NK-92 treated with Interleukin-12 subunit alpha and Interleukin-12 subunit beta, amount 100 ng/mL, for 24 hours (cell line): ENCODE measurements at regions not wholly inside any gene's neighbourhood (a gene's known extent, or its start where the extent isn't known, plus 50 kb on each side); places are given as distances from the start of the nearest gene placed in this dataset.

ENCODE experiments used
- DNase-seq: peaks from one replicate; lab custom pipeline; 2025; lab: John Stamatoyannopoulos, UW

DNA sequence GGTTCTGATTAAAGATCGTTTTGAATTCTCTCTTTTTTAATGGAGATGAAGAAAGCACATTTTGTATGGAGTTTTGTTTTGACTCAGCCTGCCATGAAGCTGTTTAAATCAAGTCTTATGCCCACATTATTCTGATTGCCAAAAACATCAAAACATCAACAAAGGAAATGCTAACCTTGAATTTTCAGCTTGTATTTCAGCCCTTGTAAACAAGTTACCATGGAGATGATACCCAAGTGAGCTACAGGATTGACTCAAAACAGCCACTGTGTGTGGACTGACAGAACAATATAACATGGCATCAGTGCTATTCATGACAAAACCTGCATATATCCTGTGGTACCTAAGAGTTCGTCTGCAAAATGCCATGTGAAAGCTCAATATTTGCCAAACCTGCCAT lies 1581.0 kb downstream of the MAT2B start:
- no peak for DNase-seq

DNA sequence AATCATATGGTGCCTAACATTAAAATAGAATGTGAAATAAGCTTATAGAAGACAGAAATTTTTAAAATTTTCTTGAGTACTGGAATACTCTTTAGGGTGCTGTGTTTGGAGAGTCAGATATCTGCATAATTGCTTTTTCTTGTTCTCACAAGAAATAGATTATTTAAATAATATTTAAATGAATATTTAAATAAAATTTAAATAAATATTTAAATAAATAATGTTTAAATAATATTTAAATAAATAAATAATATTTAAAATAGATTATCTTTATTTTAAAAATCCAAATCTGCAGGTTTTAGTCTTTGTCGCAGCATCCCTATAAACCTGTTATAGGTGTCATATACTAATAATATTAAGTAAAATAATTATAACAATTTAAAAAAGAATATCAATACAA lies 1589.4 kb downstream of the MAT2B start:
- no peak for DNase-seq

DNA sequence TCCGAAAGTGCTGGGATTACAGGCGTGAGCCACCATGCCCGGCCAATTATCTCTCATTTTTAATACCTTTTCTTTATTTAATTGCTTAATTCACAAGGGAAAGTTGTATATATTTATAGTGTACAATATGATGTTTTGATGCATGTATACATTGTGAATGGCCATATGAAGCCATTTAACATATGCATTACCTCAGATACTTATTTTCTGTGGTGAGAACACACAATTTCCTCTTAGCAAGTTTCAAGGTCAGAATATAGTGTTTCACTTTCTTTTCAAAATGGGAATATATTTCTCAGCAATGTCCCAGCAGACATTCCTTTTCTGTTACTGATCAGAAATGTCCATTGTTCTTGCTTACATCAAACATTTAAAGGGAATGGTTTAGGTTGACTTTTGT lies 1596.3 kb downstream of the MAT2B start:
- DNase-seq = no peak

DNA sequence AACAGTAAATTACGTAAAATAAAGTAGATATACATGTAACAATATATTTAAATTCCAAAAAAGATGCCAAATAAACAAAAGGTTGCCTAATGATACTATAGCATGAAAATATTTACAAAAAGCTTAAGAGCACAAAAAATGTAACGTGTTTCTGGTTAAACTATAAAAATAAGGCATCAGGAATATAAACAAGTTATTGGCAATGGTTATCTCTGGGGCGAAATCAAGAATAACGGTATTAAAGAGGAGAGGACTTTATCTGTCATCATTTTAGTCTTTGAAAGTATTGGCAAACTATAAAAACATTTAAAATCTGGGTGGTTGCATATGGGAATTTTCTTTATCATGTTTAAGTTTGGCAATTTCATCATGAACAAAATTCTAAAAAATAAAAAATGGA lies 1599.2 kb downstream of the MAT2B start:
- DNase-seq = no peak

DNA sequence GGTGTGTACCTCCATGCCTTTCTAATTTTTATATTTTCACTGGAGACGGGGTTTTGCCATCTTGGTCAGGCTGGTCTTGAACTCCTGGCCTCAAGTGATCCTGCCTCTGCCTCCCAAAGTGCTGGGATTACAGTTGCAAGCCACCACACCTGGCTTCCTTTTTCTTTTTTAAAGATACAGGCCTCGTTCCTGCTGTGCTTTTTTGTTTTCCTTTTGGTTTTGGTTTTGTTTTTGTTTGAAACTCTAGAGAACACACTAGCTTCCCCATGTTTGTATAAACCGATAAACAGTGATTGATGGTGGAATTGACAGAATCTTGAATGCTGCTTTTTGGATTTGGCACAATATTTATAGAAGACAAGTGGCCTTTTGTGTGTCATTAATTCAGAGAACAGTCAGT lies 1603.4 kb downstream of the MAT2B start:
- no peak for DNase-seq

DNA sequence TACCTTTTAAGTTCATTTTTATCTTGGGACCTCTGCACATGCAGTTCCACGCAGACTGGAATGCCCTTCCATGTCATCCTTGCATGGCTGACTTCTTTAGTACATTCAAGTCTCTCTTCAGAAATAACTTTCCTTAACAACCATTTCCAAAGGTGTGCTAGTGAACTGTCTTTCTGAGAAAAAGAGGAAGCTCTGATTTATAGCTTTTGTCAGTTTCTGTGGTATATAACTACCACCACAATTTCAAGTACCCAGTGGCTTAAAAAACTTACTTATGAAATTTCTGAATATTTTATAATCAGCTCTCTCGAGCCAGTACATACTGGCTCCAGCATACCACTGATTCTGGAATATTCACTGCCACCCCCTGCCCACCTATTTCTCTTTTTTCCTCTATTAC lies 1613.8 kb downstream of the MAT2B start:
- DNase-seq = no peak

DNA sequence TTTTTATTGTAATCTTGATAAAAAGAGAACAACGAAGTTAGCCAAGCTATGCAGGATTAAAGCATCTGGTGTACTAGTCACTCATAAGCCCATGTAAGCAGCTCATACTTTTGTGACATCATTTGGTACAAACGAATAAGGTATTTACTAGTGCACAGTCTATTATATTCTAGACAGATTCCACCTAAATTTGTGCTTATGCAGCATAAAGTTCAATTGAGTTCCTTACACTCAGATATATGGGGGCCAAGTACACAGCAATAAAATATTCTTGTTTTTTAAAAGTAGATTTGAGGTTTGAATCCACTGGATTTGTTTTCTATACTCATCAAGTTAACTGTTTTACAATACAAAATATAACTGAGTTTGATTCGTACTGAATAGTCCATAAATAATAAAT lies 1621.2 kb downstream of the MAT2B start:
- DNase-seq = no peak

DNA sequence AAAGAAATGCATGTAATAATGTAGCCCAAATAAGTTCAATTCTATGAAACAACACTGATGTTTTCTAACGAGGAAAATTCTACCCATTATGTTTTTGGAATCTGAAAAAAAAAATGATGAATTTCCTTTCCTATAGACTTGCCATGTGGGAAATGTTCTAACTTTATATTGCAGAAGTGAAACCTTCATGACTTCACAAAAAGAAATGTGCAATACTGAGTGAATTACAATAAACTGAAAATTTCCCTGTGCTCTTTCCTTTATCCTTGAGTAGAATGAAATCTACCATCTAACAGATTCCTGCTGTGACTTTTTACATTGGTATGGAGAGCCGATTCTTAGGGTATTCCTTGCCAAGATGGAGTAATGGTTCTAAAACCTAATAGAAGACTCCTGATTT lies 1622.5 kb downstream of the MAT2B start:
- no peak for DNase-seq

DNA sequence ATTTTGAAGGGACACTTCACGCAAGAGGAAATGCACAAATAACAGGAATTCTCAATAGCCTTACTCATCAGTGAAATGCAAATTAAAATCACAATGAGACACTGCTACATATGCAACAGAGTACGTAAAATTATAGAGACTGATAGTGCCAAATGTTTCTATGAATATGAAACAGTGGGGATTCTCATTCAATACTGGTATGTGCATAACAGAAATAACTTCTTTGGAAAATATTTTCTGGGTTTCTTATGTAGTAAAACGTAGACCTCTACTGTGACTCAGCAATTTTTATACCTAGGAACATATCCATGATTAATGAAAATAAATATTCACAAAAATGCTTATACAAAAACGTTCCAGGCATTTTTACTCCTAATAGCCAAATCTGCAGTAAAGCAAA lies 1625.2 kb downstream of the MAT2B start:
- no peak for DNase-seq

DNA sequence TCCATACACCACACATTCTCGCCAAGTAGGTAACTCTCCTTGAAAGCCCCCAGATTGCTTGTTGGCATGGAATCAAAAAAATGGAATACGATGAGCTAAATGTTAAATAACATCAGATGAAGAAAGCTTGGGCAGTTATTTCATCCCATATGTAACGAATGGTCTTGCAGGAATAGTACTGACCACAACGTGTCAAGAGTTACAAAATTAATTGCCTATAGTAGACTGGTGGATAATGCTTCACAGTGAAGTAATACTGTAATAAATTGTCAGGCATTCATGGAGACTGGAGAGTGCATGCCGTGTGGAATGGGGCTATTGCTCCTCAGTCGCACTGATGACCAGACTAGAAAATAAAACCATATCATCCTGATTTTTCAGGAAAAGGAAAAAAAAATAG lies 1628.7 kb downstream of the MAT2B start:
- DNase-seq = no peak

DNA sequence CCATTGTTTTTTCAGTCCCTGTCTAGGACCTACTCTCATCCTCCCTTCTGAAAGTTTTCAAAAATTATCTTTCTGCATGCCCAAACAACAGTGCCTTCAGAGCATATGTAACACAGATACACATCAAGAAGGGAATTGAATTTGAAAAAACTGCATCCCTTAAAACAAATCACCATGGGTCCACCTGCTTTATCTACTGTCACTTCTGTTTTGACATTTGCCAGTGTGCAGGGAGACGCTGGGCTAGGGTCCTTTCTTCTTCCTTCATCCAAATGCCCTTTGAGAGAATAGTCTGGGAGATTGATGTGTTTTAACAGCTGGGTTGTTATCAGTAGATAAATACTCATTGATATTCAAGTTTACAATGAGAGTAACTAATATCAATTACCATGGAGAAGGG lies 1630.1 kb downstream of the MAT2B start:
- DNase-seq = no peak

DNA sequence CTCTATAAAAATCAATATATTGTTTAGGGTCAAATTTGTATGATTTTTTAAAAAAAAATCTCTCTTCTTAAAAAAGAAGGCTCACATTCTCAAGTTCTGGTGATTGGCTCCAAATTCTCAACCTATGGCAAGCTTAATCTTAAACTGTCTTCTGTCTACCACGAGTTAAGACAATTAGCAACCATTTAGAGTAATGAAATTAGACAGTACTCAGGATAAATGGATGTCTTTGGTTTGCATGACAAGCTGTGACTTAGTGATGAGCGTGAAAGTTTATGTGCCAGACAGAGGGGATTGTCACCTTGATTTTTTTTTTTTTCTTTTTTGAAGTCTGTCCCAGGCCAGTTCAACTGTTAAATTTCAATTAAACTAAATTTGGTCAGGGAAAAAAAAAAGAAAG lies 1632.3 kb downstream of the MAT2B start:
- DNase-seq = no peak

DNA sequence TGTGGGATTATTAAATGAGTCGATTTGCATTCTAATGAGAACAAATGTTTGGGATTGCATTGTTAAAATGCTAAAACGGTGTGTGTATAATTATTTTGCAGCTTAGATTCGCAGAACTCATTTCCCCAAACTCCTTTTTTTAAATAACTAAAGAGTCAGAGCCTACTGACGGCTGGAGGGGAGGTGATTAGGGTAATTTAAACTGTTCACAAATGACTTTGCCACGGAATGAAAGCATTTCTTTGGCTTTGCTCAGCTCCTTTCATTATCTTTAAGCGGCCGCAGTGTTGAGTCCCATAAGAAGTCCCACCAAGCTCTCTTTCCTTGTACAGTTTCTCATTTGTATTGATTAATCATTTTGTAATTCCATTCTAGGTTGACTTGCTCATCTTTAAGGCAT lies 1632.8 kb downstream of the MAT2B start:
- no peak for DNase-seq

DNA sequence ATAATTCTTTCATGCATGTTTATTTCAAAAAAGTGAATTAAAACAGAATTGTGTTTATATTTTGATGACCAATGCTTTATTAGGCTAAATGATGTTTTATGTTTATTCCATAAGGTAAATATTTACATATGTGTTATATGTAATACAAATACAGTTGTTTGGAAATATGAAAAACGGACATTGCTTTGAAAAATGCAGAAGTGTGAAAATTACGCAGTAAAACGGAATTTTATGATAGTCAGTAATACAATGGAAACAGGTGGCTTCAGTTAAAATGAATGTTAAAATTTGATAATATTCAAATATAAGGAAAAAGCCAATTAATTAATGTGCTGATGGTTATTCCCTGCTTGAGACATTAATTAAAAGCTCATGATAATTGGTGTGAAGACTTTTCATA lies 1633.8 kb downstream of the MAT2B start:
- no peak for DNase-seq

DNA sequence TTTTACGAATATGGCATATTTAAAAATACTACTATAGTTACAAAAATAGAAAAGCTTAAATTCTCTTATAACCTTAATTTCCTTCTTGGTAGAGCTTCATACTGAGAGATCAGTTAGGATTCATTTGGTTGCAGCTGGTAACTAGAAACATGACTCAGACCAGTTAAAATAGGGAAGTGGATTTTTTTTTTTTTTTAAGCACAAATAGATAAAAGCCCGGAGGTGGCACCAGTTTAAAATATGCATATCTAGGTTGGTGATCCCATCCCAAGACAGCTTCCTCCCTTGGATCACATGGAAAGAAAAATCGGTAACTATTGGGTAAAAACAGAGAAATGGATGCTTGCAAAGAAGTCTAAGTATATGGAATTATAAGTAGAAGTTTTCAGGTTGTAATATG lies 1634.3 kb downstream of the MAT2B start:
- no peak for DNase-seq

DNA sequence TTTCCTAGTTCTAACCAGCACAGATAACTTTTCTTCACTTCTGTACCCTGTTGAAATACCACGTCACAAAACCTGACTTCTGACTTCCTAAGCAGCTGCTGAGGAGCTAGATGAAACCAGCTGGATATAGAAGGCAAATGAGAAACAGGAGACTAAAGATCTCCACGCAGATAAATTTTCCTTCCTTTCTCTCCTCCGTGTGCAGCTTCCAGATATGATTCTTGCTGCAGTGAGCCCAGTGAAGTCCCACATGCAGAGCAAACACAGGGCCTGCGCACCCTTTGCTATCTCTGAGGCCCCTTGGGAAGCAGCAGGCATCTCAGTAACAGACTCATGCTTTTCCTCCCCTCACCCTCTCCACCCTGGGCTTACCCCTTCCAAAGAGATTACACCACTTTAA lies 1638.3 kb downstream of the MAT2B start:
- no peak for DNase-seq

DNA sequence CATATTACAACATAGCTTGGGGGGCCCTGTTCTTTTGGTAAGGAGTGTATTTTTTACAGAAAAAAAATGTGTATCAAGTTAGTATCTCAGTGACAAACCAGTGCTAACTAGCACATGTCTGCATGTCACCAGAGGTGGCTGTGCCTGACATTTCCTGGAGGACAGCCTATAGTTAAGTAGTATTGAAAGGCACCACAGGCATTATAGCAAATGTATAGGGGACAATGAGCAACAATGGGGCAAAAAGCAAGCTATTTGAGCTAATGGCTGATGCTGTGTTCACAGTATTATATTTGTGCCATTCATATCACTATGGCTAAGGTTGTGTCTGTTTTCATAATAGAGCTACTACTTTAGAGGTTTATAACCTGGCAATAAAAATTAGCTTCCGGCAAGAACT lies 1644.0 kb downstream of the MAT2B start:
- no peak for DNase-seq

DNA sequence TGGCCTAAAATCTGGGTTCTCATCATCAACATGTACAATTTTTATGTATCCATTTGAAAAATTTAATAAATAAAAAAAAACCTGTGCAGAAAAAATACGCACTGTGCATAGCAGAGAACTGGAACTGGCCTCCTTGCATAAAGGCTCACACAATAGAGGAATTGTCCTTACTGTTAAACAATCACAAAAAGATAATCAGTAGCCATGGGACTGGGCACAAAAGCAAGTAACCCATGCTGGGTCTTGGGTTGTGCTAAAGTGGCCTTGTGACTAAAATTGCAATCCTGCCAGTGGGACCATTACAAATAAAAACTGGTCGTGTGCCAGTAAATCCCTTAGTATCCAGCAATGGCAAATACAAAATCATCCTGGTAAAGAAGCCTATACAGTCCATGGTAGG lies 1646.6 kb downstream of the MAT2B start:
- no peak for DNase-seq

DNA sequence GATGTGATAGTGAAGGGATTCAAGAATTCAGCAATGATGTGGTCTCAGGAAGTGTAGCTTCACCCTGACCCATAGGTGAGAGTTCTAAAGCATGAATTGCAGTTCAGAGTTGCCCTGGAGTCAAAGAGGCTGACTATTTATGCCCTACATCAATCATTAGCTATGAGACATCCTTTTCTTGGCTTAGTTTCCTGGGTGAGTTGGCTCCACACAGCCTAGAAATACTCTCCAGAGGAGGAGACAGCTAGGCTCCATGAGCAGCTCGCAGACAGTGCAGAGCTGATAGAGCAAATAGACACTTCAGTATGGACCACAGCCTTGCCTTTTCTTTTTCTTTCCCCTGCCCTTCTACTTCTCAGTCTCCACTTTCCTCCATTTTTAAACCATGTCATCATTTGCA lies 1651.8 kb downstream of the MAT2B start:
- DNase-seq = no peak

DNA sequence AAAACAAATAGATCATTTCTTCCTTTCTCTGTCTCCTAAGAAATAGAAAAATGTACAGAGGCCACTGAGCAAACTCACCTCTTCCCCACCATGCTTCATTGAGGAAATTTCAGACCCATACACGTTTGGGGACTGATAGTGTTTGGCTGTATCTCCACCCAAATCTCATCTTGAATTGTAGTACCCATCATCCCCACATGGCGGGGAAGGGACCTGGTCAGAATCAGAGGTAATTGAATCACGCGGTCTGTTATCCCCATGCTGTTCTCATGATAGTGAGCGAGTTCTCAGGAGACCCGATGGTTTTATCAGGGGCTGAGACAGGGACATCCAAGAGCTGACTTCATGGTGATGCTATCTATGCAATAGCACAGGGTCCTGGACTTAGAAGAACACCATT lies 1655.8 kb downstream of the MAT2B start:
- DNase-seq = no peak

DNA sequence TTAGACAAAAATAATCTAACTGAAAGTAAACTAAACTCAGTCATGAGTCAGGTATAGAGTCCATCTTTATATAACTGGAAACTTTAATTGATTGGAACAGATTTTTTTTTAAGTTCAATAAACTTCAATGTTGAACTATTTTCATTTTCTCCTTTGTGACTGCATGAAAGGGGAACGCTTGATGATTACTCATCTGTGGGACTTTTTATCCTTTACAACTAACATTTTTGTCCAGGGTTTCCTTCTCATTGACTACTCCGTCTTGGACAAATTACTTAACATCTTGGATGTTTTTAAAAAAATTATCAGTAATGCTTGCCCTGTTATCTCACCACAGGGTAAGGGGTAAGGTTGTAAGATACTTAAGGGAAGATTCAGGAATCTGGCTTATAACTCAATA lies 1658.4 kb downstream of the MAT2B start:
- DNase-seq = no peak

DNA sequence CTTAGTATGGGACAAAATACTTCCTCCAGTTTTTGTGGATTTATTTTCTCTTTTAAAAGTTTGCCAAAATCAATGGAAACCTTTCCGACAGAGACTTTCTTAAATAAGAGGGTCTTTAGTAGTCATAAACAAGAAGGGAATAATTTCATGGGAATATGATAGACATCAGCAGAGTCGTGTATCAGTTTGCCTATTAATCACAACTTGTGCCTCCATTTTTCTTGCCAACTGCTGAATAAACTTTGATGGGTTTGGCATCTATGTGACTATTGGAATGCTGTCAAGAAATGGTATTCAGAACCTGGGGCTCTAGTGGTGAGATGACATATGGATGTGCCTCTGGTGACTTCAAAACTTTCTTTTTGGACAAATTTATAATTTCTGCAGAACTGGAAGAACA lies 1668.2 kb downstream of the MAT2B start:
- DNase-seq = no peak

DNA sequence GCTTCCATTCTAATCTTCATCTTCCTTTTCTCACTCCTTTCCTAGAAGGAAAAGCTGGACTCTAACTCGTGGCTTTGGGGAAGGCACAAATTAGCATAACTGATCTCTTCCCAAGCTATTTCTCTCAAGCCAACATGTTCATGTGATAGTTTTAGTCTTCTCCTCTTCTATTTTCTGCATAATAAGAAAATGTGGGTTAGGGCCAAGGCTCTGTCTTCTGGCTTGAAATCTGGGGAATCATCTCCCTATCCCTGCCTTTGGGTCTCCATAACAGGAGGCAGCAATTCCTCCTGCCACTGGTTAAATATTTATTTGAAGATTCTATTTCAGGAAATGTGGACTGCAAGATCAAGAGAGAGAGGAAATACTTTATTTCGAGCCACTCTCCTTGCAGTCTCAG lies 1669.6 kb downstream of the MAT2B start:
- no peak for DNase-seq

DNA sequence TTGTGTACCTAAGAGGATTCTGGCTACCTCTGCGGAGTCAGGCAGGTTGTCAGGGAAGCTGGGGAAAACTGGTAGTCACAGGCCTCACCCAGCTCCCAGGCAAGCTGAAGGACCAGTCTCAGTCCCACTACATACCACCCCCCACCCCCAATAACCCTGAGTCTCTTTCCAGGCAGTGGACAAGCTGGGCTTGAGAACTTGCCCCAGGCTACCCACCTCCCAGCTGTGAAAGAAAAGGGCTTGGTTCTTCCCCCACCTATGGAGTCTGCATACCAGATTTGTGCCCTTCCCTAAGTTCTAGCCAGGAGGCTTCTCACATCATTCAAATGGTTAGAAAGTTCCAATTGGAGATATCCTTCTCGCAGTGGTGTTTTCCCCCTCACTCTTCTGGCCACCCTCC lies 1678.8 kb downstream of the MAT2B start:
- no peak for DNase-seq

DNA sequence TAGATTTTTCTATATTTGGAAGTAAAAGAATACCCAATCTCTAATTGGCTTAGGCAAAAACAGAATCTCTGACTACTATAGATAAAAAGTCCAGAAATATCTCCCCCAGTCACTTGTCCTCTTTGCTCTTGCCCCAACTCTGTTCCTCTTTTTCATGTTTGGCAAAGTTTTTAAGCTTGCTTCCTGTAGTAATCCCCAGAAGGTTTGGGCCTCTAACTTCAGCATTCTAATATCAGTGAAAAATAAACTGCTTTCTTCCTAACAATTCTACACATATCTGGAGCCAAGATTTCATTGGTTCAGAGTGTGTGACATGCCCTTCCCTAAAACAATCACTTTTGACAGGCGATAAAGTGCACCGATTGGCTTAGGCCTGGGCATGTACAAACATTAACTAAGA lies 1680.3 kb downstream of the MAT2B start:
- no peak for DNase-seq
